ENCODE measurements at regions not wholly inside any gene's neighbourhood (a gene's known extent, or its start where the extent isn't known, plus 50 kb on each side); places are given as distances from the start of the nearest gene placed in this dataset.

GRCh38 chr1:182146286-182146685 lies 84.8 kb upstream of the ZNF648 start (continued):
- TF ChIP-seq IRF2 (CRISPR knock-in tag; IDR thresholded peaks at IDR 0.05) (no peak), RXRA (CRISPR knock-in tag; IDR thresholded peaks at IDR 0.05) (no peak), TRIM22 (IDR thresholded peaks at IDR 0.05) (no peak), ZNF253 (CRISPR knock-in tag; IDR thresholded peaks at IDR 0.05; ENCODE audit: borderline replicate concordance) (no peak), ZNF230 (CRISPR knock-in tag; IDR thresholded peaks at IDR 0.05) (no peak), YY1 (IDR thresholded peaks at IDR 0.05; ENCODE audit: insufficient read depth, insufficient replicate concordance, low read depth, low read length) (no peak), ZNF687 (CRISPR knock-in tag; IDR thresholded peaks at IDR 0.05) (no peak), NPAS2 (CRISPR knock-in tag; IDR thresholded peaks at IDR 0.05; ENCODE audit: borderline replicate concordance) (no peak), ETS1 (CRISPR knock-in tag; IDR thresholded peaks at IDR 0.05) (no peak)
- TF ChIP-seq, protein P1, sequence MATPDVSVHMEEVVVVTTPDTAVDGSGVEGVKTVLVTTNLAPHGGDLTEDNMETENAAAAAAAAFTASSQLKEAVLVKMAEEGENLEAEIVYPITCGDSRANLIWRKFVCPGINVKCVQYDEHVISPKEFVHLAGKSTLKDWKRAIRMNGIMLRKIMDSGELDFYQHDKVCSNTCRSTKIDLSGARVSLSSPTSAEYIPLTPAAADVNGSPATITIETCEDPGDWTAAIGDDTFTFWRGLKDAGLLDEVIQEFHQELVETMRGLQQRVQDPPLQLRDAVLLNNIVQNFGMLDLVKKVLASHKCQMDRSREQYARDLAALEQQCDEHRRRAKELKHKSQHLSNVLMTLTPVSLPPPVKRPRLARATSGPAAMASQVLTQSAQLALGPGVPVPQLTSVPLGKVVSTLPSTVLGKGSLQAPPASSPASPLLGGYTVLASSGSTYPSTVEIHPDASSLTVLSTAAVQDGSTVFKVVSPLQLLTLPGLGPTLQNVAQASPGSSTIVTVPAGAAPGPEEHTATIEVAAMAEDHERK (CRISPR knock-in tag; IDR thresholded peaks at IDR 0.05; ENCODE audit: low read depth) = no peak
- TF ChIP-seq, protein P2, sequence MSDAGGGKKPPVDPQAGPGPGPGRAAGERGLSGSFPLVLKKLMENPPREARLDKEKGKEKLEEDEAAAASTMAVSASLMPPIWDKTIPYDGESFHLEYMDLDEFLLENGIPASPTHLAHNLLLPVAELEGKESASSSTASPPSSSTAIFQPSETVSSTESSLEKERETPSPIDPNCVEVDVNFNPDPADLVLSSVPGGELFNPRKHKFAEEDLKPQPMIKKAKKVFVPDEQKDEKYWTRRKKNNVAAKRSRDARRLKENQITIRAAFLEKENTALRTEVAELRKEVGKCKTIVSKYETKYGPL (CRISPR knock-in tag; IDR thresholded peaks at IDR 0.05) = no peak
- TF ChIP-seq, protein P3, sequence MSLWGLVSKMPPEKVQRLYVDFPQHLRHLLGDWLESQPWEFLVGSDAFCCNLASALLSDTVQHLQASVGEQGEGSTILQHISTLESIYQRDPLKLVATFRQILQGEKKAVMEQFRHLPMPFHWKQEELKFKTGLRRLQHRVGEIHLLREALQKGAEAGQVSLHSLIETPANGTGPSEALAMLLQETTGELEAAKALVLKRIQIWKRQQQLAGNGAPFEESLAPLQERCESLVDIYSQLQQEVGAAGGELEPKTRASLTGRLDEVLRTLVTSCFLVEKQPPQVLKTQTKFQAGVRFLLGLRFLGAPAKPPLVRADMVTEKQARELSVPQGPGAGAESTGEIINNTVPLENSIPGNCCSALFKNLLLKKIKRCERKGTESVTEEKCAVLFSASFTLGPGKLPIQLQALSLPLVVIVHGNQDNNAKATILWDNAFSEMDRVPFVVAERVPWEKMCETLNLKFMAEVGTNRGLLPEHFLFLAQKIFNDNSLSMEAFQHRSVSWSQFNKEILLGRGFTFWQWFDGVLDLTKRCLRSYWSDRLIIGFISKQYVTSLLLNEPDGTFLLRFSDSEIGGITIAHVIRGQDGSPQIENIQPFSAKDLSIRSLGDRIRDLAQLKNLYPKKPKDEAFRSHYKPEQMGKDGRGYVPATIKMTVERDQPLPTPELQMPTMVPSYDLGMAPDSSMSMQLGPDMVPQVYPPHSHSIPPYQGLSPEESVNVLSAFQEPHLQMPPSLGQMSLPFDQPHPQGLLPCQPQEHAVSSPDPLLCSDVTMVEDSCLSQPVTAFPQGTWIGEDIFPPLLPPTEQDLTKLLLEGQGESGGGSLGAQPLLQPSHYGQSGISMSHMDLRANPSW (CRISPR knock-in tag; IDR thresholded peaks at IDR 0.05; ENCODE audit: borderline replicate concordance) = no peak
- TF ChIP-seq, protein P4, sequence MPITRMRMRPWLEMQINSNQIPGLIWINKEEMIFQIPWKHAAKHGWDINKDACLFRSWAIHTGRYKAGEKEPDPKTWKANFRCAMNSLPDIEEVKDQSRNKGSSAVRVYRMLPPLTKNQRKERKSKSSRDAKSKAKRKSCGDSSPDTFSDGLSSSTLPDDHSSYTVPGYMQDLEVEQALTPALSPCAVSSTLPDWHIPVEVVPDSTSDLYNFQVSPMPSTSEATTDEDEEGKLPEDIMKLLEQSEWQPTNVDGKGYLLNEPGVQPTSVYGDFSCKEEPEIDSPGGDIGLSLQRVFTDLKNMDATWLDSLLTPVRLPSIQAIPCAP (CRISPR knock-in tag; IDR thresholded peaks at IDR 0.05; ENCODE audit: low read depth) = no peak
- TF ChIP-seq, protein P5, sequence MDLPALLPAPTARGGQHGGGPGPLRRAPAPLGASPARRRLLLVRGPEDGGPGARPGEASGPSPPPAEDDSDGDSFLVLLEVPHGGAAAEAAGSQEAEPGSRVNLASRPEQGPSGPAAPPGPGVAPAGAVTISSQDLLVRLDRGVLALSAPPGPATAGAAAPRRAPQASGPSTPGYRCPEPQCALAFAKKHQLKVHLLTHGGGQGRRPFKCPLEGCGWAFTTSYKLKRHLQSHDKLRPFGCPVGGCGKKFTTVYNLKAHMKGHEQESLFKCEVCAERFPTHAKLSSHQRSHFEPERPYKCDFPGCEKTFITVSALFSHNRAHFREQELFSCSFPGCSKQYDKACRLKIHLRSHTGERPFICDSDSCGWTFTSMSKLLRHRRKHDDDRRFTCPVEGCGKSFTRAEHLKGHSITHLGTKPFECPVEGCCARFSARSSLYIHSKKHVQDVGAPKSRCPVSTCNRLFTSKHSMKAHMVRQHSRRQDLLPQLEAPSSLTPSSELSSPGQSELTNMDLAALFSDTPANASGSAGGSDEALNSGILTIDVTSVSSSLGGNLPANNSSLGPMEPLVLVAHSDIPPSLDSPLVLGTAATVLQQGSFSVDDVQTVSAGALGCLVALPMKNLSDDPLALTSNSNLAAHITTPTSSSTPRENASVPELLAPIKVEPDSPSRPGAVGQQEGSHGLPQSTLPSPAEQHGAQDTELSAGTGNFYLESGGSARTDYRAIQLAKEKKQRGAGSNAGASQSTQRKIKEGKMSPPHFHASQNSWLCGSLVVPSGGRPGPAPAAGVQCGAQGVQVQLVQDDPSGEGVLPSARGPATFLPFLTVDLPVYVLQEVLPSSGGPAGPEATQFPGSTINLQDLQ (CRISPR knock-in tag; IDR thresholded peaks at IDR 0.05) = no peak
